Stimulated activated CD4-positive, alpha-beta T cell treated with anti-CD3 and anti-CD28 coated beads, Interleukin-1b, Interleukin-23, amount 100 ng/mL, for 4 hours (primary cell): ENCODE measurements at regions not wholly inside any gene's neighbourhood (a gene's known extent, or its start where the extent isn't known, plus 50 kb on each side); places are given as distances from the start of the nearest gene placed in this dataset.
"Not testable (repeated sequence)": the region's sequence is repeated elsewhere in the genome, so short reads cannot be mapped to it uniquely, and the experiment has no call there.

Source experiments
- DNase-seq, 2 donors: peaks; one replicate each; pipeline ENCODE4 v3.0.0-alpha.2; 2020; ENCODE audit warnings: low read depth in 2 of 2

GRCh38 chr13:71382285-71382684, 484.7 kb downstream of the DACH1 start:
- DNase-seq = no peak

DNA sequence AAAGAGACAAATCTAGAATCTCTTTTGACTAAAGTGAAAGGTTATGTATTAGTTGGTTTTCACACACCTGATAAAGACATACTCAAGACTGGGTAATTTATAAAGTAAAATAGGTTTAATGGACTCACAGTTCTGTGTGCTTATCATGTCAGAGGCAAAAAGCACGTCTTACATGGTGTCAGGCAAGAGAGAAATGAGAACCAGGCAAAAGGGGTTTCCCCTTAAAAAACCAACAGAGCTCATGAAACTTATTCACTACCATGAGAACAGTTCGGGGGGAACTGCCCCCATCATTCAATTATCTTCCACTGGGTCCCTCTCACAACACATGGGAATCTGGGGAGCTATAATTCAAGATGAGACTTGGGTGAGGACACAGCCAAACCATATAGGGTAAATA, 486.8 kb downstream of the DACH1 start:
- DNase-seq = no peak

- no peak for DNase-seq
Measured at GRCh38 chr13:71378961-71379905, 487.8 kb downstream of the DACH1 start.

DNA sequence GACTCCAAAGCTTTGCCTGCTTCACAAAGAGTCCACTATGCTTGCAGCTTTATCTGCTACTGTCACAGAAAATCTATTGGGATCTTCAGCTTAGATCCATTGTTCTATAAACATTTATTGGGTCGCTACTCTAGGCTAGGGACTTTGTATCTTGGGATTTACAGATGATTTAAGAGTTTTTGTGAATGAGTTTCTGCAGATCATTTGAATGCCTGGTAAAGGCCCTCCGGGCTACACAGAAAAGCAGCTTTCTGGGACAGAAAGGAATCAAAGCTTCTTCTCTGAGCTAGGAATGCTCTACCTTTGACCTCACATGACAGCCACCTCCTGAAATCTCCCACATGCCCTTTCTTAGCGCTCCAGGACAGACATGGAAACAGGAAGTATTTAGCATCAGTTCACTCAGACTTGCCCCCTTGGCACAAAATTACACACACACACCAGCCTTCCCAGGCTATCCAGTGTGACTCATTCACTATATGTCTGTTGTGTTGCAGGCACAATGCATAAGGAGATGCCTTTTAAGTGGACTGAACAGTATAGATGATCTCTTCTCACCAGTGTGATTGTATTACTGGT, 492.4 kb downstream of the DACH1 start:
- no peak for DNase-seq

- no peak for DNase-seq
Measured at GRCh38 chr13:71368336-71368735, 498.7 kb downstream of the DACH1 start.

DNA sequence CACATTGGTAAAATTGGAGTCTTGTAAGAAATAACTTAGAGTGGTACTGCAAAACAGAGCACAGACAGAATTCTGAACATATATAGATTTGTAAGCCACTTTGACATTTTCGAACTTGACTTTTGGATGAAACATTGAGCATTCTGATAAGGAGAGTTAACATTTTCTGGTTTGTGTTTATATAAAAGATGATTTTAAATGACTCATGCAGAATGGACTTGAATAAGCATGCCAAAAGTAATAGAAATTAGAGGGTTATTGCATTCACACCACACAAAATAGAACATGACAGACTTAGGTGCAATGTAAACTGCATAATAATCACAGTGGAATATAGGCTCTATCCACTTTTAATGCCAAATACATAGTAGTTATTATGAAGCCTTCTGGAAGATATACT, 507.0 kb downstream of the DACH1 start:
- DNase-seq = no peak

DNA sequence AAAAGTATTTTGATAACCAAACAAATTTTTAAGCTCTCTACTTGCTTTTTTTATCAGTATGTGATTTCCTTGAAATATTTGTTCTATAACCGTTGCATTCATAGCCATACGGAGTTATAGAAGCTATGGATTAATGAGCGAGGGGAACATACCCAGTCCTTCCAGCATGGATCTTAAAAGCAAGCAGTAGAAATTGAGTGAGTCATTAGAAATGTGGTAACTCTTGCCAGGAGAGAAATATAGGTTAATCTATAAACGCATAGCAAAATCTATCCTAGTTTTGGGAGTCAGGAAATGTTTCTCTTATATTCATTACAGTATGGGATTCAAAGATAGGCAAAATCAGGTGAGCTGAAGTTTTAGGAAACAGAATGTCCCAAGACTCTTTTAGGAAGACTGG, 507.4 kb downstream of the DACH1 start:
- DNase-seq = no peak

DNA sequence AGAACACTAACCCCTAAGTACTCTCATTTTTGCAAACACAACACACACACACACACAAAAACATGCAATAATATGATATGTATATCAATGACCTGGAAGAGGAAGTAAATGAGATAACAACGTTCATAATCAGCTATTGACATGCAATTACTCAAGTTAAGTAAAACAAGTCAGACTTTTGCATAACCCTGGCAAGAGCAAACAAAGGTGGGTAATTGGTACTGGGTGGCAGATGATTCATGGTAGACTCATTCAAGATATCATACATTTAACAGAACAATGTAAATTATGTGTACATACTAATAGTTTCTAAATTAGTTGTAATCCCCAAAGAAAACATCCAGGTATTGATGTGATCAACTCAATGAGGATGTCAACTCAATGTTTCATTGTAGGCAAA, 508.8 kb downstream of the DACH1 start:
- no peak for DNase-seq

- no peak for DNase-seq
Measured at GRCh38 chr13:71355010-71355409, 512.0 kb downstream of the DACH1 start.

GRCh38 chr13:71350886-71351285, 516.1 kb downstream of the DACH1 start:
- no peak for DNase-seq

GRCh38 chr13:71345856-71346255, 521.1 kb downstream of the DACH1 start:
- DNase-seq = not testable (repeated sequence)

DNA sequence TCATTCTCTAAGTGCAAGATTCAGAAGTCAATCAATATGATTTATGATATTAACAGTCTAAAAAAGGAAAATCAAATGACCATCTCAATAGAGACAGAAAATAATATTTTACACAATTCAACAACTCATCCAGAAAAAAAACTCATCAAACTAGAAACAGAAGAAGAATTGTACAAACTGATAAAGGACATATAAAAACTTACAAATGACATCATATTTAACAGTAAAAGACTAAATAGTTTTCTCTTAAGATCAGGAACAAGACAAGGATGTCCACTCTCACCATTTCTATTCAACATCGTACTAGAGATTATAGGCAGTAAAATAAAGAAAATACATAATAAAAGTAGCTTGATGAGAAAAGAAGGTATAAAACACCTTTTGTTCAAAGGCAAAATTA, 527.3 kb downstream of the DACH1 start:
- DNase-seq = no peak

DNA sequence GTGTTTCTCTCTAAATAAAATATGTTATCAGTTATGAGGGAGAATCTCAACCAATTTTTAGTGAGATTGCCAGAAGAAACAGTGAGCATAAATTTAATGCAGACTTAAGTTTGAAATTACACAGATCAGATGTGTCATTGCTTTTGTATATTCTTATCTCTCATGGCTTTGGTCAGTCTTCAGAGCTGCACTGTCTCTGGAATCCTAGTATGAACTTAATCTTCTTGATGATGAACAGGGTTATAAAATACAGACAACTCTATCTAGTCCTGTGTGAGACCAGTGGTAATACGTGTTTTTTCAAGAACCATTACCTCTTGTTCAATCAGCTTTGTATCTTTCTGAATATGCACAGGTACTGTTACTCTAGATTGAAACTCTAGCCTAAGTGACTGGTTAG, 528.0 kb downstream of the DACH1 start:
- no peak for DNase-seq

DNA sequence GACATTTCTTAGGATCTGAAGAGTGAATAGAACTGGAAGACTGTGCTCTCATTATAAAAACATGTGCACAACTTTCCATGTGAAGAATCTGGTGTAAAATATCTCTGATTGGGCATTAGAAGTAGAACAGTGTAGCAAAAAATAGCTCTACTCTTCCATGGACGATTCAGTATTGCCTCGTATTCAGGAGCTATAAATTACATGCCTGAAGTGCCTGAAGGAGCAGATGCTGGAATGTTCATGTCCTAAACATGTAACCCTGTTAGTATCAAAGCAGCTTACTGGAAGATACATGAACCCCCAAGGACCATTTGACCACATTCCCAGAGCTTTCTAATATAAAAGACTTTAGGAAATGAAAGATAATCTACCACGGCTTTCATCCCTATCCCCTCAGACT, 528.9 kb downstream of the DACH1 start:
- no peak for DNase-seq

DNA sequence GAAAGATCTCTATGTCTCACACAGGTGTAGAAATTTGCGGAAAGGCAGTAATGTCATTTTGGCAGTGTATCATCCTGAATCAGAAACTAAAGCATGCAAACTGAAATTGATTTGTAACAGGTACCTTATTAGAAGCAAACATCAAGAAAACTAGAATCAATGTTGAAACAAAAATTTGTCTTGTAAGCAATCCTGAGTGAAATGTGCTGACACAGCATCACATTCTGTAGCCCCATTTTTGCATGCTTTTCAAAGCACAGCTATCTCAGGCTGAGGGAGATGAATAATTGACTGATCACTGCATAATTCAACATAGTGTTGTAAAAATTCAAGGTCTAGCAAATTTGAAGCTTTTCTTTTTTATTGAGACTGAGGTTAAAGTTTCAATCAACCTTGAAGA, 539.7 kb downstream of the DACH1 start:
- no peak for DNase-seq

DNA sequence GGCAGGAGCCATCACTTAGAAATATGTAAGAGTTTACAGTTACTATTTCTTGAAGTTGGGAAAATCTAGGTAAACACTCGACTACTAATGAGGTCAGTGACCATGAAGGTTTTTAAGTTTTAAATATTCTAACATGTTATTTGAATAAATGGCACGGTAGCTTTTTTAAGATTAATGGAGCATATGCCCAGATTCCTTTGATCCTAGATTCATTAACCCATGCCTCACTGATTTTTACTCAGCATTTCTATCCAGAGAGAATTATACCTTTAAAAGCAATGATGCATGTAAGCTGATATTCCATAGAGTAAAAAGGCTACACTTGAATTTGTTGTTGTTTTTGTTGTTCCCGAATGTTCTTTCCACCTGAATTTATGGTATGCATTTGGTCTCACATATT, 541.4 kb downstream of the DACH1 start:
- no peak for DNase-seq

DNA sequence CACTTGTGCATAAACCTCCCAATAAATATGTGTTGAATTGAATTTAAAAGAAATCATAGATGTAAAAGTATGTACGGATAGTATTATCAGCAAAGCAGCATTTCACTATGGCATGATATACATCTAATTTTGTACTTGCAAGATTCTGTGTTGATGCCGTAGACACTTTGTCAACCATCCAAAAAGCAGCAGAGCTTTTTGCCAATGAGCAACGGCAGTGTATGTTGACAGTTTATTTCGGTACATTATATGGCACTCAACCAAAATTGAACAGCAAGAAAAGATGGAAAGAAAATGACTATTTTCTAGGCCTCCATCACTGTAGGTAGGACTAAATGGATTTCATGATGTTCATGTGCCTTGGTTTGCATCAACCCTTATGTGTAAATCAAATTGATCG, 543.7 kb downstream of the DACH1 start:
- DNase-seq = no peak

DNA sequence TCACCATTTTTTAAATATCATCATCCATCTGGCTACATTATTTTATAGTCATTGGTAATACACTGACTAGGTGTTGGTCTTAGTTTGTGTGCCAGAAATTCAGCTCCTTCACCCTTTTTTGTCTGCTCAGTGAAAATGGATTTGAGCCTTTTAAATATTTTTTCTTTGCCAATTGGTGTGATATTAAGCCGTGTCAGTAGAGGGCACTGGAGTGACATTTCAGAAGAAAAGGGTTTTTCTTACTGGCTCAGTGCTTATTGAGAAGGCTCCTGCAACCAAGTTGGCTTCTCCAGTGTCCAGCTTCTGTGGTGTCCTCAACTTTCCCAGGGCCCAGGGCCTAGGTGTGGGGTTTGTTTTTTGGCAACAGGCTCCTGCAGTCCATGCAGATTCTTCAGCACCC, 546.6 kb downstream of the DACH1 start:
- no peak for DNase-seq

- no peak for DNase-seq
Measured at GRCh38 chr13:71316792-71317363, 550.1 kb downstream of the DACH1 start.

DNA sequence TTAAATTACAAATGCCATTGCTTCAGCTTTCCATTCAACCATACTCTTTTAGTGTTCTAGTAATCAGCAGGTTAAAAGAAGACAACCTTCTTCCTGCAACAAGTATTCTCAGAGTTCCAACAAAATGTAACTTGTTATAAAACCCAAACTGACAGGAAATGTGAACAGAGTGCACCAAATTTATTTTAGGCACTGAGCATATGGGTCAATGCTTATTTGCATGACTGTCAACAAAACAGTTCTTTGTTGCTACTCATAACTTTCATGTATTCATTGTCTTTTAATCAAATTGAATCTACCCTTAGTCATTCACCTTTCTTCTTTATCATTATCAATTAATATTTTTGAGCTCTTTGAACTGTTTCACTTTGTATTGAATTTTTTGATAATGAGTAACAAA, 554.1 kb downstream of the DACH1 start:
- DNase-seq = no peak

DNA sequence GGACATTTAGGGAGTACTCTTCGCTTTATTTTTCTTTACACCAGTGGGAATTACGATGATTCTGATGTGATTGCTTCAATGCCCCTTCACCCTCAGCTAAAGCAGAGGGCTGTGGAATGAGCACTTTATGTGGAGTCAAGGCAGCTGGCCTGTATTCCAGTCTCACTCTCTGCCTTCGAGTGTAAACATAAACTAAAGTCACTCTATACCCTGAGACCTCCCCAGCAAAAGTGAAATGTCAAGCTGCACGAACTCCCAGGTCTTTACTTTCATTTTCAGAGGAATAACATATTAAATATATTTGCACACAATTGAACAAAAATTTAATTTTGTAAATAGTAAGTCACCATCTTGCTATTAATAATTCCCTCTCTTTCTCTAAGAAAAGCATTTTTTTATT, 557.1 kb downstream of the DACH1 start:
- no peak for DNase-seq

DNA sequence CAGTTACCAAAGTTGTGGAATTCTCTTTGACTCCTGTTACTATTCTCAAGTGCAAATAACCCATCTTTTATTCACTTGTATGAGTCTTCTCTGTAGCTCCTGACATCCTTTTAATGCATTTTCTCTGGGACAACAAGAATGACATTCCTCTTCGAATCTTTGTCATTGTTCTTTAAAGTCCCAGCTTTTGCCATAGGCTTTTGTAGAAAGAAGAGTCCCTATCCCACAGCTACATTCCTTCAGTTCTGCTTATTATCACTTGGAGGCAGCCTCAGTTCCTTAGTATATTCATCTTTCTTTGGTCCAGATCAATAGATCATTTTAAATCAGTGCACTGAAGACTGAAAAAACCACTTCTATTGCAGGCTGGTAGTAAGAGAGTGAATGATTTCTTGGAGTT, 560.2 kb downstream of the DACH1 start:
- no peak for DNase-seq

GRCh38 chr13:71304861-71305260, 562.1 kb downstream of the DACH1 start:
- no peak for DNase-seq
